HG02981 (cell line): ENCODE measurements at regions not wholly inside any gene's neighbourhood (a gene's known extent, or its start where the extent isn't known, plus 50 kb on each side); places are given as distances from the start of the nearest gene placed in this dataset.

Experiments used
- ATAC-seq: cut with Tn5 transposase; IDR thresholded peaks from one replicate; pipeline ENCODE4 v1.9.1; 2021; ENCODE audit warnings: mild to moderate bottlenecking, moderate library complexity; ENCODE audit not compliant: unreplicated experiment

DNA sequence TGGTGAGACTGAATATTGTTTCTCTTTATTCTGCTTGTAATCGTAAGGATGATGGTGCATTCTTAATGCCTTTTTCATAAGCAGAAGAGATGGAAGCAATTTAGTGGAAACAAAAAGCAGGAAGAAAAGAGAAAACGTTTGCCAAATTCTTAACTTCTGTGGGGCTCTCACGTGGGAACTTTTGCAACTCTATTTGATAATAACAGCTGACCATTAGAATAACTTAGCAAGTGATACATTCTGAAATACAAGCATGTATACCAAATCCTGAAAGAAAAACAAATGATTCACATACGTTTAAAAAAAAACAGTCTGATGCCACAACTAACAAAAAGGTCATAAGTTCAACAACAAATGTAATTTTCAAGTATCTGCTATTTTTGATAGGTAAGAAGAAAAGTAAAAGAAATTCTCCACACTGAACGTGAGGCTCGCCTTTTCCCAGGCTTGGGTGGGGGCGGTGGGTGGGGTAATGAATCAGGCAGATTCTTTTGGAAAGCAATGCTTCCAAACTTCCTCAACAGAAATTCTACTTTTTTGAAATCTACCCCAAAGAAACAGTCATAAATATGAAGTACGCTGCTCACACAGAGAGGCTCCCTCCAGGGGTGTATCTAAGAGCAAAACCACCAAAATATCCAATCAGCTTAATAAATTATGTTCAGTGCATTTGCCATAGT is 446.2 kb upstream of the MGMT start:
- ATAC-seq: no peak

DNA sequence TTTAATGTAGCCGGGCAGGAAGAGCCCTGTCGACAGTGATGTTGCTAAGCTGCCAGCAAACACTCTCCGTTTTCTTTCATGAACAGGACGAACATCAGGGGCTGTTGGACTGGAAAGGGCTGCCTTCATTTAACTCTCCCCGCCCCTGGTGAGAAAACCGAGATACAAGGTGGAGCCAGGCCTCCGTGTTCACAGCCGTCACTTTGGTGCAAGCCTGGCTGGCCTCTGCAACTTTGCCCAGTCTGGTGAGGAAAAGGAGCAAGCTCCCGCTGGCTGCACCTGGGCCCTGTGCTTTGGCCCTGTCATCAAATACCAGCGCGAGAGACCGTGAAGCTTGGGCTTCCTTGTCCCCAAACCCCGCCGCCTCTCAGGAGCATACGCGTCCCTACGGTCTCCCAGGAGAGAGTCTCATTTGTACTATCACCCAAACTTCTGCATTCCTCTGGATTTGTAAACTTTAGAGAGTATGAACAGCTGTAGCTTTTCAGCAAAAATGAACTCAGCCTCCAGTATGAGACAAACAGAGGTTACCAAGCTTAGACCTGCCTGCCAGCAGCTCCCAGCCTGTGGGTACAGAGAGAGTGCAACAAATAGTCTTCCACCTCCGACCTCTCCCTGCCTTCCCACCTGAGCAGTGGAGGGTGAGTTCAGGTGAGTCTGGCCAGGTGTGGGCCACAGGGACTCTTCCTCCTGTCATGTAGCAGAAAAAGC is 445.3 kb upstream of the MGMT start:
- no peak for ATAC-seq

- ATAC-seq: no peak
These were observed 444.0 kb upstream of the MGMT start for GRCh38 chr10:129023082-129023481.

- ATAC-seq: no peak
These were observed 443.0 kb upstream of the MGMT start for GRCh38 chr10:129024046-129024445.

GRCh38 chr10:129025787-129026186 is 441.3 kb upstream of the MGMT start:
- no peak for ATAC-seq

GRCh38 chr10:129027906-129028305 is 439.1 kb upstream of the MGMT start:
- no peak for ATAC-seq

DNA sequence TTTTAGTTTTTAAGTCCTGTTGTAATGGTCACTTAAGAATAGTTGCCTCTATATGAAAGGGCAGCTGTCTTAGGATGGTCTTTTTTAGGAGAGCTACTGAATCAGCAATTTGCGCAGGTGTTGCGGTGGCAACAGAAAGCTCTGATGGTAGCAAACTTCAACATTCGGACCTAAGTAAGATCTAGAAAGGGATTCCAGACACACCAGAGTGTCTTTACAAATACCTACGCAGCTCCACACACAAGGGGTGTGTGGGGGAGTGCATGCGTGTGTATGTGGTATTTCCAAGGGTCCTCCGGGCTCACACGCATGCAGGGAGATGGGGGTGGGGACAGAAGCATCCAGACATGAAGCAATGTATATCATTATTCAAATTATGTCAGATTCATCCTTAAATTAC is 438.6 kb upstream of the MGMT start:
- no peak for ATAC-seq

DNA sequence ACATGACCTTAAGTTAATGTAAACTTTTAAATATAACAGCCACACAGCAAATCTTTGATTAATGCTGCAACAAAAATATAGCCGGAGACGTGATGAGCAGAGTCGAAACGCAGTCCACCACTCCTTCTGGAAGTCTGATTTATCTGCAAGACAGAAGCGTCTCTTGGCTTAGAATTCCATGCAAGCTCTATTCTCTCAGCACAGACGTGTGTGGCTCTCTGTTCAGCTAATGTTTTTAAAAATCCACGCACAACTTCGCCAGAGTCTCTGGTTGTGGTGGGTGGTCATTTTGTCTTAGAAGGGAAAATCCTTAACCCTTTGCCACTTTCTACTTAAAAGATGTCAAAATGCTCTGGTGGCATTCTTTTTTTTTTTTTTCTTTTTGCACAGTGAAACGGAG is 438.0 kb upstream of the MGMT start:
- ATAC-seq: no peak

- ATAC-seq: no peak
These were observed 437.0 kb upstream of the MGMT start for GRCh38 chr10:129029851-129030602.

- ATAC-seq: no peak
These were observed 436.5 kb upstream of the MGMT start for GRCh38 chr10:129030603-129030895.

GRCh38 chr10:129030996-129031843 is 435.8 kb upstream of the MGMT start:
- ATAC-seq: peak; percentile 77

DNA sequence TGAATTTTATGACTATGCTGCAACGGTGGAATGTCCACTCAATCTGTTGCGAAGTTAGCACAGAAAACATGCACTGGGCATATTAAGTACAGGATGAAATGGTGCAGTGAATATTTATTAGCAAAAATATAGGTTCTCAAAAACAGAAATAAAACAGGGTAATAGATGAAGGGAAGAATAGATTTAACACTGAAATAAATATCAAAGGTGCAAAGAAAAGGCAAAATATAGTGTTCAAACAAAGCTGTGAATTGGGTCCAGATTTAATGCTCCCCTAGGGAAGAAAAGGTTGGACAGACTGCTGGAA is 435.2 kb upstream of the MGMT start:
- ATAC-seq: no peak

GRCh38 chr10:129032372-129033313 is 434.4 kb upstream of the MGMT start:
- no peak for ATAC-seq

DNA sequence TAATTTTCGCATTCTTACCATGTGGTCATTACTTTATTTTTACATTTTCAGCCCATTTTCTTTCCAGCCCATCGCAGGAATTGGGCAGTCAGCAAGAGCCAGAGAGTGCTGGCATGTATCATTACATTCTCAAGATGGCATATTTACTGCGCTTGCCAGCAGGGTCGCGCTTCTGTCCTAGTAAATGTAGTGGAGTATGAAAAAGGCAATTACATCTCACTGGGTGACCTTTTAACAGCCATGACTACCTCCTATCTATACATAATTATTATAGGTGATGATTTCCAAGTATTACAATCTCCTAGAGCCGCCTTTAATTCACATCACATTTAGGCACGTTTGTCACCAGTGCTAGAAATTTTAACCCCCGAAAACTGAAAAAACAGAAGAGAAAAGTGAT is 433.7 kb upstream of the MGMT start:
- ATAC-seq: no peak

DNA sequence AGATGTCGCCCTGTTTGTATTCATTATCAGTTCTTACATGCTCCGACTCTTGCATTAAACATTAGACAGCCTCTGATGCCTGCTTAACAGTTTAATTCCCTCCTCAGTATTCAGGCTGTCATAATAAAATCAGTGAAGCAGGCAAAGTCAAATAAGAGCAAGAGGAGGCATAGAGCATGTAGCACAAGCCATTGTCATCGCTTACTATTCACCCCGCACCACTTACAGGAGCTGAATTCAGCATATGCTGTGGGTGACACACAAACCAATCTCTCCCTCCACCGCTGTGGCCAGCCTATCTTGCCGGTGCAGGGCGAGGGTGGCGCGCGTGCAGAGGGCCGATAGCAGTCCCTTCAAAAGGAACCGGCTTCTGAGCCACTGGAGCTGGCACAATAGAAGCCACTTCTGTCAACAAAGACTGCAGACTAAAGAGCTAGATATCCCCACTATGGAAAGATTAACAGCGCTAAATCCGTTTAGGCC is 433.2 kb upstream of the MGMT start:
- no peak for ATAC-seq

- ATAC-seq: no peak
These were observed 431.8 kb upstream of the MGMT start for GRCh38 chr10:129035052-129035827.

DNA sequence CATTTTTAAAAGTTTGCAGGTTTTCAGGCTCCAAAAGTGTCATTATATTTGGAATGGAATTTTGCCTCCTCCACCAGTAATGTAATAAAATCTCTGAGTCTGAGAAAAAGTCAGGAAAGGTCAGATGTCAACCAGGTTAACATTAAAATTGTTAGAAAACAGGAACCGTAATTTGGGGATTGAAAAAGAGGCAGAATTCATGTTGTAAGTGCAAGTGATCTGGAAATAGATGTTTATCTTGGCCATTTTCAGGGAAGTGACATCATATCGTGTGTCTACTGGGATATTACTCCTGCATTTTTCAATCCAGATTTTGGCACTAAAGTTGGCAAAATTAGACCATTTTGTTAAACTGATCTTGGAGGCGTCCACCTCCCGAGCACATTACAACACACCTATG is 428.5 kb upstream of the MGMT start:
- ATAC-seq: no peak

DNA sequence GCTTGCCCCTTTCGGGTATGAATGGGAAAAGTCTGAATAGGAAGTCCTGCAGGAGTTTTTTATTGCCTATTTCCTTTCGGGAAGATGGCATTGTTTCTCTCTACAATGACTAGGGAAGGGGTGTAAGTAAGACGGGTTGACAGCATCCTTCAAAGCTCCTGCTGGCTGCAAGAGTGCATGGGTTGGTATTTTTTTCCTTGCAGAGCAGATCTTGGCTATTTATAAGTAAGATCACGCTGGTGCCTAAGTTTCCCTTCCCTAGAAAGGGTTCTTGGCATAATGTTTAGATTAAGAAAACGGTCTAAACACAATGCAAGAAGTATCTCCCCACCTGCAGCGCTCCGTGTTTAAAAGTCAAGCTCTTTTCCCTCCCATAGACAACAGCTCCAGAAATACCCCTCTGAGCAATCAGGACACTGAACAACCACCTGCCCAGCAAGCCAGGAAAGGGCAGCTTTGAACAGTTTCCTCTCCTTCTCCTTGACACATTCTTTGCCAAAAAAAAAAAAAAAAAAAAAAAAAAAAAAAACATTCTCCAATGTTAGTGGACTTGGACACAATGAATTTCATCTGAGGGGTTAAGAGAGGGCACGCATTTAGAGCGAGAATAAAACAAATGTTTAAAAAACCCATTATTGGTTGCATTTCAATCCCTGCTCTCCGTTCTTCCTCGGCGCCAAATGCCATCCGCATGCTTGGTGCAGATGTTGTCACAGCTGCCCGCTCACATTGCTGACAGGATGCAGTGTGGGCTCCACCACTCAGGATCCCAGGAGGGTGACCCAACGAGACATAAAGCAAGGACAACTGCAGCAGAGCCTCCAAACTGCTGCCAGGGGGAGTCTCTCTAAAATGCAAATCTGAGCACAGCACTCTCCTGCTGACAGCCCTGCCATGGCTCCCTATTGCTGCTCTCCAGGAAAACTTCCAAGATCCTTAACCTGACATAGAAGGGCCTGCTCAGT is 427.4 kb upstream of the MGMT start:
- ATAC-seq: no peak
